ENCODE measurements at regions not wholly inside any gene's neighbourhood (a gene's known extent, or its start where the extent isn't known, plus 50 kb on each side); places are given as distances from the start of the nearest gene placed in this dataset.
"Not testable (repeated sequence)": the region's sequence is repeated elsewhere in the genome, so short reads cannot be mapped to it uniquely, and the experiment has no call there.

DNA sequence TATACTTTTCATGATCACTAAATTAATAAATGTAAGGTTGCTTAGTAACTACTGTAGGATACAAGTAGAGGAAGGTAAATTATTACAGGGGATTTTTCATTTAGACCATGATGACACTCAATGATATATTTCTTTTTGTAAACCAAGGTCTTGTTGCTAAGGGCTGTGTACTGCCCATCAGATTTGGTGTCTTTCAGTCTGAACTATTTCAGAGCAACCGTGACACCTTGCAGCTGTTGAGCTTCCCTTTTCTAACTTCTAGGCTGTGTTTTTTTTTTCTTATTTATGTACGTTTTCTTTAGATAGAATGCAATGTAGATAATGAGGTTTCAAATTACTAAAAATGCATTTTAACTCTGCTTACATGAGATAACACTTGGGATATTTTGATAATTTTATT, 292.0 kb upstream of the MBL2 start:
- no peak for DNase-seq

DNA sequence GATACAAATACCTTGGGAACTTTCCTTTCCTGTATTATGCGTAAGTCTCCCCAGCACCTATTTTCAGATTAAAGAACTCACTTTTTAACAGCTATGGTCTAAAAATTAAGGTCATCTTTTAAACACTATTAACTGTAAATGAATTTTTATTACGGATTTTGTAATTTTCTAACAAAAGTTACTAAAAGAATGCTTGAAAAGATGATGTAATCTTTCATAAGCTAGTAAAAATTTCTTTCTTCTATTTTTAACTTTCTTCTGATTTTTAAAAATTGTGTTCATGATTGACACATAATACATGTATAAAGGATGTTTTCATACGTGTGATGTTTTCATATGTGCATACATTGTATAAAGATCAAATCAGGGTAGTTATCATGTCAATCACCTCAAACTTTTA, 291.2 kb upstream of the MBL2 start:
- DNase-seq = no peak

DNA sequence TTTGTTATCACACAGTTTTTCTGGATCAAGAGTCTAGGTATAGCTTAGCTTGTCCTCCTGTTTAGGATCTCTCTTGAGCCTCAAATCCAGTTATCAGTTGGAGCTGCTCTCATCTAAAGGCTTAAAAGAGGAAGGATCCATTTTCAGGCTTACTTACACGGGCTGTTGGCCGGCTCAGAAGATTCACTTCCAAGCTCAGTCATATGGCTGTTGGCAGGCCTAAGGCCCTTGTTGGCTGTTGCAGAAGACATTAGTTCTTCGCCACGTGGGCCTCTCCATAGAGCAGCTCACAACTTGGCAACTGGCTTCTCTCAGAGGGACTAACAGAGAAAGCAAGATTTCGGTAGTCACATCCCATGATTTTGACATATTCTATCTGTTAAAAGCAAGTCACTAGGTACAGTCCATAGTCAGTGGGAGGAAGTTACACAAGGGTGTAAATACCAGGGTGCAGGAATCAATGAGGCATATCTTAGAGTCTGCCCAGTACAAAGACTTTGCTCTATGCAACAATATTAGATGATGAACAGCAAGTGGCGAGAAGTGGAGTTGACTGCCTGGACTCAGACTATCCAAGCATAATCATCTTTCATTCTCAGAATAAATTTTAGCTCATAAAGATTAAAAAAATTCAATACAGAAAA, 280.1 kb upstream of the MBL2 start:
- no peak for DNase-seq

DNA sequence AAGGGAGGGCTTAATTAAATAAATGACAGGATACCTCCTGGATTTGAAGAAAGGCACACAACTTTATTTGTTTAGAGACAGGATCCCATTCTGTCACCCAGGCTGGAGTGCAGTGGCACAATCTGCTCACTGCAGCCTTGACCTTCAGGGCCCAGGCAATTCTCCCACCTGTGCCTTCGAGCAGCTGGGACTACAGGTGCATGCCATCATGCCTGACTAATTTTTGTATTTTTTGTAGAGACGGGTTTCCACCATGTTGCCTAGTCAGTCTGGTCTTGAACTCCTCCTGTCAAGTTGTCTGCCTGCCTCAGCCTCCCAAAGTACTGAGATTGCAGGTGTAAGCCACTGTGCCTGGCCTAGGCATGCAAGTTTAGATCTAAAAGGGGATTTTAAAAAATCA, 272.7 kb upstream of the MBL2 start:
- no peak for DNase-seq

DNA sequence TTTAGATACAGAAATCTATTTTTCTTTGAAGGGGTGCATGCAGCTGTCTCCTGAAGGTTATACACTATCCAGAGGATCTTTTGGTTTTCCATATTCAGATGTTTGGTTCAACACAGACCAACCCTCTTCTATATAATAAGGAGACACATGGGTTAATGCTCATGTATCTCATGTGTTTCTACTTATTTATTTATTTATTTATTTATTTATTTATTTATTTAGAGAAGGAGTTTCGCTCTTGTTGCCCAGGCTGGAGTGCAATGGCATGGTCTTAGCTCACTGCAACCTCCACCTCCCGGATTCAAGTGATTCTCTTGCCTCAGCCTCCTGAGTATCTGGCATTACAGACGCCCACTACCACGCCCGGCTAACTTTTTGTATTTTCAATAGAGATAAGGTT, 263.2 kb upstream of the MBL2 start:
- DNase-seq = not testable (repeated sequence)

DNA sequence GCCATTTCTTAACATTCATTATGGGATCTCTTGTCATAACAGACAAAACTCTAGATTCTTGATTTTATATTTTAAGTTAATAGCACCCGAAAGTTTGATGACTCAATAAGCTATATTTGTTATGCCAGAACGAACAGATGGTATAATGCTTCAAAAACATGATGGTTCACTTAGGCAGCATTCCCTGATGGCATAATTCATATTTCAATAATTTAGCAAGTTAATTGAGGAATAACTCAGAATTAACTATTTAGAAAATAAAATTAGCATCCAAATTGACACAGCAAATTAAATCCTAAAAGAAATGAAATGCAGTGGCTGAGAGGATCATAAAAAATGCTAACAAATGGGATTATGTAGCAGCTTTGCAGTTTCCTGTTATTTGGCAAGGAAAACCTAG, 260.8 kb upstream of the MBL2 start:
- DNase-seq = no peak

DNA sequence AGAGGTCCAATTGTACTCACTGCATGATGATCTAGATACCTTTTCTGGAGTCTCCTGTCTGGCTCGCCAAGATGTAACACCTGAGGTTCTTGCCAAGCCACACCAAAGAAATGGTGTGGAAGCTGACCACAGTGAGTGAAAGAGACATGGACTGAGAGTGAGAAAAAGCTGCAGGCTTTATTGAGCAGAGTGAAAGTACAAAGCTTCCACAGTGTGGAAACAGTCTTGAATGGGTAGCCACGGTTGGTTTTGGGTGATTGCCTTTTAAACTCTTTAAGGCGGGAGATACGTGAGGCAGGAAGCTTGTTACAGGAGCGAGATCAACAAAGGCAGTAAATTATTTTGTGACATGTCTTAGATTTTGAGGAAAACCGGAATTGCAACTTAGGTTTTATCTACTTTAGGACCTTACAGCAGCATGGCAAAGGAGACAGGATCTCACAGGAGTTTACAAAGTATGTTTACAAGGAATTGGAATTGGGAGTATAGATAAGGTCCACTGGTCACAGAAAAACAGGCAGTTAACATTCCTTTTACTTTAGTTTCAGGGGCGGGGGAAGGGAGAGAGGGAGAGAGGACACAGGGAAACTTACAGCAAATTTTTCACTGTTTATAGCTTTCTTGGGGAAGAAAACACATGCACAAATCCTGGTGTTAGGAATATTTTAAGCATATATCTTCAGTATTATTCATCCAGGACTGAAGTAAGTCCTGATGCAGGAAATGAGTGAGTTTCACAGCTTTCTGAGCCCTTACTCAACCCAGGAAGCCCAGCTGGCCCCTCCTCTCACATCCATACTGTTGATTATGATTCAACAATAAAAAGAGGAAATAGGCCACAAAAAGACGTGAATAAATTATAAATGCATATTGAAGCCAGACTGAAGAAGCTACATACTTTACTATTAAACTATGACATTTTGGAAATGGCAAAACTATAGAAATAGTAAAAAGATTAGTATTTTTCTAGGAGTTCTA, 257.6 kb upstream of the MBL2 start:
- DNase-seq = peak; percentile 29

DNA sequence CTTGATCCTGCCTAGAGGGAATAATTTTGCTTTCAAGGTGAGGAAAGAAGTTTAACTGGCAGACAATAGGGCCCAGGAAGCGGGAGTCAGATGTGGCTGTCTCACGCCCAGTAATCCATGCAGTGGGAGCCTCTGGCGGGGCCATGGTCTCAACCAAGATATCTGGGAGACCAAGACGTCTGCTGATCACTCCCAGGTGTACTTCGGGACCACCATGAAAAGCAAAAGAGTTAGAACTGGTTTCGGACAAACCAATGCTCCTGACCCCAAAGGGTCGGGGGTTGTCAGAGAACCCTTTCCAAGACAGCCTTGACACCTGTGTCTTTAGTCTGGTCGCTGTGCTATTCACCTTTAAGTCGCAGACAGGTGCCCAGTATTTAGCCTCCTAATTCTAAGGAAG, 256.9 kb upstream of the MBL2 start:
- no peak for DNase-seq

DNA sequence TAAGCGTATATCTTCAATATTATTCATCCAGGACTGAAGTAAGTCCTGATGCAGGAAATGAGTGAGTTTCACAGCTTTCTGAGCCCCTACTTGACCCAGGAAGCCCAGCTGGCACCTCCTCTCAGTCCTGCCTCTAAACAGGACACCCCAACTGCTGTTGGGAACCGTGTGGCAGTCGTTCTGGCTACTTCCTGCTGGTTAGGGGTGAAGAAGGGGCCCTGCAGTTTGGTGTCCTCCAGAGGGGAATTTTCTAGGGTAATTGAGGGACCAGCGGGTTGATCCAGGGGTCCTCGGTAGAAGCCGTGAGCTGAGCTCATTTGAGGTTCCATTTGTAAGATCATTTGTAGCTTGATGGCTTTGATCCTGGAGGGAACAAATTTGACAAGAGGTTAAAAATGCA, 253.2 kb upstream of the MBL2 start:
- DNase-seq = not testable (repeated sequence)

DNA sequence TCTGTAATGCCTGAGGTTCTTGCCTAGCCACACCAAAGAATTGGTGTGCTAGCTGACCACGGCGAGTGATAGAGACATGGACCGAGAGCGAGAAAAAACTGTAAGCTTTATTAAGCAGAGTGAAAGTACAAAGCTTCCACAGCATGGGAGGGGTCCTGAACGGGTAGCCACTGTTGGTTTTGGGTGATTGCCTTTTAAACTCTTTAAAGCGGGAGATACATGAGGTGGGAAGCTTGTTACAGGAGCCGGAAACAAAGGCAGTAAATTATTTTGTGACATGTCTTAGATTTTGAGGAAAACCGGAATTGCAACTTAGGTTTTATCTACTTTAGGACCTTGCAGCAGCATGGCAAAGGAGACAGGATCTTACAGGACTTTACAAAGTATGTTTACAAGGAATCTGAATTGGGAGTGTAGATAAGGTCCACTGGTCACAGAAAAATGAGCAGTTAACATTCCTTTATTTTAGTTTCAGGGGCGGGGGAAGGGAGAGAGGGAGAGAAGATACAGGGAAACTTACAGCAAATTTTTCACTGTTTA, 252.7 kb upstream of the MBL2 start:
- no peak for DNase-seq

DNA sequence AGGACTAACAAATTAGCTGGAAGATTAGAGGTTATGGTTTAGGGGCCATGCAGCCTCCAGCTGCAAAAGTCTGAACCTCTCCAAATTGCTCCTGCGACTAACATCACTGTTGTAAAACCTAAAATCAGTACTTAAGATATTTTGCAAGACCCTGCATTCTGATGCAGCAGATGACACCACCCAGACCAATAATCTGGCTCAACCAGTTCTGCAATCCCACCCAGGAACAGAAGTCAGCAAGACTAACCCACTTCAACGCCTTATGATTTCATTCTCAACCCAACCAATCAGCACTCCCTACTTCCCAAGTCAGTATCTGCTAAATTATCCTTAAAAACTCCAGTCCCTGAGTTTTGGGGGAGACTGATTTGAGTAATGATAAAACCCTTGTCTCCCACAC, 250.8 kb upstream of the MBL2 start:
- DNase-seq = no peak

DNA sequence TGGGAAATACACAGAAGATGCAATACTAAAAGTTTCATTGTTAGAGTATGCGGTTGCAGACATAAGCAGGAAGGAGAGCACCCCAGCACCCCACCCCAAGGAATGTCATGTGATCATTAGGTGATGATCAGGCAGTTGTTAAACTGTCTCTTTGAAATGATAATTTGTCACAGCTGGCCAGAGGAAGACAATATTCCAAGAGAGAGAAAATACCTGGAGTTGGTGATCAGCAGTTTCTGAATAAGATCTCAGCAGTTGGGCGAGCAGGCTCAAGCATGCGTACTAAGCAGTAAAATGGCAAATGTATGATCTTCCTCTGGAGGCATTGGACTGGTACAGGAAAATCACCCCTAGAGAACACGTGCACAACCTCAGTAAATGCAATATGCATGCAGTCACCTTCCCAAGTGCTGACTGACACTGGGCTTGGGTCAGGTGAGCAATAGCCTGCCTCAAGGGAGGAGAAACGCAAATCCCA, 250.1 kb upstream of the MBL2 start:
- DNase-seq = no peak

DNA sequence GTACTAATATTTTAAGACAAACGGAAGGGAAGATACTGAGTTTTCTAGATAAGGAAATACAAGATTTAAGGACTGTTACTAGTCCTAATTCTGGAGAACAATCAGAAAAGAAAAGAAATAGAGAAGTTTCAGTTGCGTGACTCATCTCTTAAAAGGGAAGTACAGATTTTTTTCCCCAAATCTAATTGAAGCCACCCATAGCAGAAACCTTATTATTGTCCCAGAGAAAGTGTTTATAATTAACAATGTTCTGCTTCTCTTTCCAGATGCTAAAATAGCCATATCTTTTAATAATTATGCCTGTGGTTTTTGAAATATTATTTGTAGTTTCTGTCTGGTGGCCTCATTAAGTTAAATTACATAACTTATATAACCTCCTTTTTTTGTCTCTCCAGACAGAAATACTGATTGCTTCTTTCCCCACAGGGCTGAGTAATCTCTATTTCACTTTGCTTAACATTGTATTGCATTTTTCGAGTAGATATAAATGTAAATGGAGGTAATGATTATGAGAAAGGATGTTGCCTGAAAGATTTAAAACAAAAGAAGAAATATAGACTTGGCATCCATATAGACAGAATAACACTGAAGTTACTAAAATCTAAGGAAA, 240.7 kb upstream of the MBL2 start:
- no peak for DNase-seq

DNA sequence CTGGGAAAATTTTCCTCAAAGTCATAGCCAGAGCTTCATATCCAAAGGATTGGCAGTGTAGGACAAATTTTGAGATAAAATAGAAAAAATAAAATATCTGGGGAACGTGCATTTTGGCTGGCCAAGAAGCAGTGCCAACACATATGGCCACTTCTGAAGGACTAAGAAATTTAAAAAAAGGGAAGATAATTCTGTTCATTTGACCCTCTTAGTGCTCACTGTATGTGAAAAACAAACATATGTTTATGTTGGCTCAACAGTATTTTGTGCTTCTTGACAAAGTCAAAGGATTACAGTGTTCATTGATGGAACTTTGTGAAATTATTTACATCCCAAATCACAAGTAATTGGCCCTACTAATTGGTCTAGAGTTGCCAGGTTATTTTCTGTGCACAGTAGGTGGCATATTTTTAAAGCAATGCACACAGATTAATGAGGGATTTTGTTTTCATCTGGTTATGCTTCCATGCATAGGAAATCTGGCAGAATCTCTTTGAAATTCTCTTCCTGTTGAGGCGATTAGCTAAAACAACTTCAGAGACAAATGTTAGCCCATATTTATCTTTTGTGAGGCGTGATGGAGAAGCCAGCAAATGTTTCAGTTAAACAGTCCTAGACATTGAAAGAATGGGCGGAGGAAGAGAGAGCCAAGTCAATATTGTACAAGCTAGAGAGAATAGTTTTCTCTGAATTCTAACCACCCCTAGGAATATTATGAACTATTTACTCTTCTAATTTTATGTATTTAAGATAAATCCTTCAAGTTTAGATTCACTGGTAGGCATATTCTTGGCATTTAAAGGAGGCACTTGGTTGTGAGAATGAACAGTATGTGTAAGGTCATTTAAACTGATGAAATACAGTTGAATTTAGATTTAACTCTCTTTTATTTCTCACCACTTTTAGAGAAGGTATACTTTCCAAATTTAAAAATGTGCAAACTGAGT, 237.7 kb upstream of the MBL2 start:
- DNase-seq = no peak

DNA sequence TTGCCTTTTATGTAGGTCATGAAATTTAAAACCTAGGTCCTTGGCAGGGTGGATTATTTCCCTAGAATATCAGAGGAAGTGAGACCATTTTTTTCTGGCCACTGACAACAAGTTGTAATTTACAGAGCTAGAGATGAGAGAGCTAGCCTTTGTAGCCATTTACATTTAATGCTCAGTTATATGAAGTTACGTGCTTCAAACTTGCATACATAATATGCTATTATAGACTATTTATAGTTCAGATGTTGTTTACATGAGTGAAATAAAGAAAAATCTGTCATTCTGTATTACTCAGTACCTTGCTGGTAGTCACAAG, 234.9 kb upstream of the MBL2 start:
- no peak for DNase-seq

DNA sequence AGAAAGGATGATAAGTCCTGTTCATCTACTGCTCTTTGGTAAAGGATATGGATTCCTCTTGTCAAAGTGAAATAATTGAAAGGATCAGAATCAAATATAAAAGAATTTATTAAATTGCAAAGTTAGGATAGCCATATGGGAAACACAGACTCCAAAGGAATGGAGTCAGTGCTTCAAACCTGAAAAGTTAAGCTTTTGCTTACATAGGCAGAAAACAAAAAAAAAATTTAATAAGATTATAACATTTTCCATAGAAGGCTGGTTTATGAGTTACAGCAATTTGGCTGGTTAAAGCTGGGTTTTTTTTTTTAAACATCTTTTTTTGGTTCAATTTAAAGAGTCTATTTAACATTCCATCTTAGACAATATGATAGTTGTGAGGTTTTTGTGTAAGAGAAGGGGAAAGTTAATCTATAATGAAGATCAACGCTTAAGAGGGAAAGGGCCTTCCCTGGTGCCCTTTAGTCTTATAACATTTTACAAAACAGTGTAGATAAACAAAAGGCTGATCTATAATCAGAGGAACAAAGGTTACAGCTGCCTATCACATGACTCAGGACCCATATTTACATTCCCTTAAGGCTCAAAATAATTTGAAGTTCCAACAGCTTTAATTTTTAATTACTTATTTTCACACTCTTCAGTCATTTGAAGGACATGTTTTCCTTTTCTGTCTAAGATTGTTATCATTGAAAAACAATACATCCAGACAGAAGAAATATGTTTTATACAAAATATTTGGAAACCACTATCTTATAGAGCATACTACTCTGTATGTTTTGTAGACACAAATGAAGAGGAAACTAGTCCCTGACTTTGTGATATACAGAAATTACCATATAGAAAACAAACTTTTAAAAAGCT, 234.3 kb upstream of the MBL2 start:
- no peak for DNase-seq

DNA sequence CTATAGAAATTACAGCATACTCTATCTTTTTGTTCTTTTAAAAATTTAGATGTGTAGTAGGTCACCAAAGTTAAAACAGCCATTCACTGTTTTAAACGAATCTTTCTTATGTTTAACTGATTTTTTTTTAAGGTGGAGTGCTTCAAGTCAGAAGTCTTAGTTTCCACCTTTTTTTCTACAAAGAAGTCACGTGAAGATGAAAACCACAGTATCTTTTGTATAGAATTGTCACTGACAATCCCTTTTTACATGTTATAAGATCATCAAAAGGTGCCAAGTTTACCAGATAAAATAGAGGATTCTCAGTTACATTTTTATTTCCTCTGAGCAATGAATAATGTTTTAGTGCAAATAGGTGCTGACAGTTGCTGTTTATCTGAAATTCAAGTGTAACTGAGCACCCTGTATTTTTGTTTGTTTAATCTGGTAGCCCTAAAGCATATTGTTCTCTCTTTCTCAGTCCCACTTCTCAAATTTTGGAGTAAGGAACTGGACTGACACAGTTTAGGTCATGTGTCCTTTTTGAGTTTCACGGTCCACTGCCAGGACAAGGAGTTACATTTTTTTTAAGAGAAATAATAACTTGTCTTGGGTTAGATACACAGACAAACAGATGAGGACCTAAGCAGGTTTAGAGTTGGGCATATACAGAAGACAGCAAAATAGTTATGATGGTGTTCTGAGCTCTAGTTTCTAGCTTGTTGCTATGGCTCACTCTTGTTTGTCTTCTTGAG, 233.2 kb upstream of the MBL2 start:
- no peak for DNase-seq

DNA sequence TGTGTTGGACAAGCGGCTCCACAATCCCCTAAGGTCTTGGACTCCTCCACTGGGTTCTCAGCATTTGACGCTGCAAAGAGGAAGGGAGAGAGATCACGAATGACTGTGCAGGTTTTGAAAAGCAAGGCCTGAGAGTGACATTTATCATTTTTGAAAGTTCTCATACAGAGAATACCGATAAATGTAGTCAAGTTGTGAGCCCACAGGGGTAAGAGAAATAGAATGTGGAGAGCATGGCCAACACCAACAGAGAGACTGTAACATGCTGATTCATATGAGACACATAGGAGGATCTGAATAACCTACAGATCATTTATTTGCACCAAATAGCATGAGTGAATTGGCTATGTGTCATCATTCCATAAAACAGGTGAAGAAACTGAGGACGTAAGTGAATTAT, 230.5 kb upstream of the MBL2 start:
- DNase-seq = no peak

DNA sequence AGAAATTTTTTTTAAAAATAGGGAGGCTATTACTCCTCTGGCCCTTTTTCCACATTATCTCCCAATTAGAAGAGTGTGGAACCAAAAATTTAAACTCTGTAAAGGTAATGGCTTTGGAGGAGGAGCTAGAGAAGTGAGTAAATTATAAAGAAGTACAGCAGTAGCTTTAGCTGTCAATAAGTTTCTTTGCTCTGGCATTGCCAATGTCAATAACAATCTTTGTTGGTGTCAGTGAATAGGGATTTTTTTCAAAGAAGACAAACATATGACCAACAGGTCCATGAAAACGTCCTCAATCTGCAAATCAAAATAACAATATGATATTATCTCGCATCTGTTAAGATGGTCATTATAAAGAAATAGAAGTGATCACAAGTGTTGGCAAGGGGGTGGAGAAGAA, 227.1 kb upstream of the MBL2 start:
- DNase-seq = no peak

DNA sequence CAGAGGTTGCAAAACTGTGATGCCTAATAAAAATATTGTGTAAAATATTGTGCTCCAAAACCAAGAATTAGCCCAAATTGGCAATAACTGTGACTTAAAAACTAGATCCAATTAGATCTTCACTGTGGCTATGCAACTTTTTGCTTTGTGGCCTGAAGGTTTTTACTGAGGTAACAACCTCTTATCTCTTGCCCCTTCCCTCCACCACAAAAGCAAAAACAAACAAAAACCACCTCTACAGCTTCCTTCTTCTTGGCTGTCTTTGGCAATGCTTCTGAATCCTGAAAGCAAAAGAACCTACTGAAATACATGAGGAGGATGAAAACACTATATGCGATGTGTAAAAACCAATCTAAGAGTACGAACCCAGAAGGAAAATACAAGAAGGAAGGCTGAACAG, 226.7 kb upstream of the MBL2 start:
- DNase-seq = no peak

DNA sequence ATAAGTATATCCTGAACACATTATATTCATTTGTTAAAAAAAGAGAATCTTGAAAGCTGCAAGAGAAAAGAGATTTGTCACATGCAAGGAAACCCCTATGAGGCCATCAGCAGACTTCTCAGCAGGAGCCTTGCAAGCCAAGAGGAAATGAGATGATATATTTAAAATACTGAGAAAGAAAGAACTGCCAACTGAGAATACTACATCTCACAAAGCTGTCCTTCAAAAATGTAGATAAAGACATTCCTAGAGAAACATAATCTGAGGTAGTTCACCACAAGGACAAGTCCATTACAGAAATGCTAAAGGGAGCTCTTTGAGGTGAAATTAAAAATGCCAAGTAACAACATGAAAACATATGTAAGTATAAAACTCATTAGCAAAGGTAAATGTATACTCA, 224.4 kb upstream of the MBL2 start:
- DNase-seq = no peak

All from CD4-positive, alpha-beta T cell treated with Interleukin-15 for 1 hour (primary cell).